CMK (cell line): ENCODE measurements at regions not wholly inside any gene's neighbourhood (a gene's known extent, or its start where the extent isn't known, plus 50 kb on each side); places are given as distances from the start of the nearest gene placed in this dataset.
"Not testable (repeated sequence)": the region's sequence is repeated elsewhere in the genome, so short reads cannot be mapped to it uniquely, and the experiment has no call there.

Experiments used
- DNase-seq: peaks from one replicate; pipeline ENCODE4 v3.0.0-alpha.2; 2010; ENCODE audit warnings: low read depth

GRCh38 chr2:4988444-4988843 lies 703.7 kb upstream of the SOX11 start:
- not testable (repeated sequence) for DNase-seq

GRCh38 chr2:4992226-4992625 lies 700.0 kb upstream of the SOX11 start:
- no peak for DNase-seq

- no peak for DNase-seq
These were observed 696.7 kb upstream of the SOX11 start for GRCh38 chr2:4995466-4995865.

GRCh38 chr2:5007596-5007995 lies 684.6 kb upstream of the SOX11 start:
- DNase-seq: no peak

GRCh38 chr2:5019324-5019723 lies 672.9 kb upstream of the SOX11 start:
- no peak for DNase-seq

- no peak for DNase-seq
These were observed 671.9 kb upstream of the SOX11 start for GRCh38 chr2:5020116-5020875.

GRCh38 chr2:5021136-5021535 lies 671.0 kb upstream of the SOX11 start:
- no peak for DNase-seq

- DNase-seq: no peak
These were observed 670.1 kb upstream of the SOX11 start for GRCh38 chr2:5022061-5022460.

- DNase-seq: not testable (repeated sequence)
These were observed 669.2 kb upstream of the SOX11 start for GRCh38 chr2:5022708-5023635.

GRCh38 chr2:5026571-5027234 lies 665.5 kb upstream of the SOX11 start:
- DNase-seq: no peak

- no peak for DNase-seq
These were observed 657.1 kb upstream of the SOX11 start for GRCh38 chr2:5035057-5035488.

- no peak for DNase-seq
These were observed 655.9 kb upstream of the SOX11 start for GRCh38 chr2:5036256-5036655.

- no peak for DNase-seq
These were observed 652.8 kb upstream of the SOX11 start for GRCh38 chr2:5039241-5039975.

GRCh38 chr2:5040571-5040970 lies 651.6 kb upstream of the SOX11 start:
- DNase-seq: no peak

- no peak for DNase-seq
These were observed 650.7 kb upstream of the SOX11 start for GRCh38 chr2:5041501-5041900.

GRCh38 chr2:5042666-5043440 lies 649.3 kb upstream of the SOX11 start:
- no peak for DNase-seq

- no peak for DNase-seq
These were observed 640.9 kb upstream of the SOX11 start for GRCh38 chr2:5051300-5051699.

GRCh38 chr2:5052905-5053304 lies 639.3 kb upstream of the SOX11 start:
- no peak for DNase-seq

GRCh38 chr2:5057891-5058351 lies 634.3 kb upstream of the SOX11 start:
- no peak for DNase-seq

GRCh38 chr2:5060956-5061355 lies 631.2 kb upstream of the SOX11 start:
- no peak for DNase-seq

- DNase-seq: no peak
These were observed 627.5 kb upstream of the SOX11 start for GRCh38 chr2:5064687-5065086.
